OCI-LY1 (cell line): ENCODE measurements at regions not wholly inside any gene's neighbourhood (a gene's known extent, or its start where the extent isn't known, plus 50 kb on each side); places are given as distances from the start of the nearest gene placed in this dataset.

Experiments used
- EZH2 ChIP-seq: fragments of 200-600 bp; sonication (generic), shearing (Covaris generic); IDR thresholded peaks from 2 replicates; pipeline ENCODE4 v1.8.0; 2017; ENCODE audit warnings: borderline replicate concordance, mixed run types, mild to moderate bottlenecking, antibody characterized with exemption, low read length, moderate library complexity, mixed read lengths
- TF ChIP-seq, protein P1 (sequence below): fragments of 200-600 bp; sonication (generic), shearing (Covaris generic); IDR thresholded peaks from 2 replicates; pipeline ENCODE4 v1.5.1; 2017; ENCODE audit warnings: mild to moderate bottlenecking, antibody characterized with exemption, low read length, moderate library complexity, mixed read lengths

DNA sequence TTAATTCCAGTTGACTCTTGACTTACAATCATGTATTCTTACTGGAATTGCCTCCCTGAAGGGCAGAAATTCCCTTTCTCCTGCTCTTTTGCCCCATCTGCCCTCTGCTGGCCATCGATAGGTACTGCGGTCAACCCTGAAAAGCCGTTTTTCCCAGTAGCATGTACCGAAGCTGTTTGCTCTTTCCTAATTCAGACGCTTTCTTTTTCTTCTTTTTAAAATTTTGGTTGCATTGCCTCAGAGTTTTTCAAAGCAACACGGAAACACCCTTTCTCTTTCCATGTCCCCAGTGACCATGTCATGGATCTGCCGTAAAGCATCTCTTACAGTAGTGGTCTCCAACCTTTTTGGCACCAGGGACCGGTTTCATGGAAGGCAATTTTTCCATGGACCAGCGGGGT is 164.2 kb upstream of the C1orf21 start:
- TF ChIP-seq, protein P1, sequence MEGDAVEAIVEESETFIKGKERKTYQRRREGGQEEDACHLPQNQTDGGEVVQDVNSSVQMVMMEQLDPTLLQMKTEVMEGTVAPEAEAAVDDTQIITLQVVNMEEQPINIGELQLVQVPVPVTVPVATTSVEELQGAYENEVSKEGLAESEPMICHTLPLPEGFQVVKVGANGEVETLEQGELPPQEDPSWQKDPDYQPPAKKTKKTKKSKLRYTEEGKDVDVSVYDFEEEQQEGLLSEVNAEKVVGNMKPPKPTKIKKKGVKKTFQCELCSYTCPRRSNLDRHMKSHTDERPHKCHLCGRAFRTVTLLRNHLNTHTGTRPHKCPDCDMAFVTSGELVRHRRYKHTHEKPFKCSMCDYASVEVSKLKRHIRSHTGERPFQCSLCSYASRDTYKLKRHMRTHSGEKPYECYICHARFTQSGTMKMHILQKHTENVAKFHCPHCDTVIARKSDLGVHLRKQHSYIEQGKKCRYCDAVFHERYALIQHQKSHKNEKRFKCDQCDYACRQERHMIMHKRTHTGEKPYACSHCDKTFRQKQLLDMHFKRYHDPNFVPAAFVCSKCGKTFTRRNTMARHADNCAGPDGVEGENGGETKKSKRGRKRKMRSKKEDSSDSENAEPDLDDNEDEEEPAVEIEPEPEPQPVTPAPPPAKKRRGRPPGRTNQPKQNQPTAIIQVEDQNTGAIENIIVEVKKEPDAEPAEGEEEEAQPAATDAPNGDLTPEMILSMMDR: peak; percentile 86
- no peak for TF ChIP-seq EZH2
